GM12878 (cell line): ENCODE measurements at regions not wholly inside any gene's neighbourhood (a gene's known extent, or its start where the extent isn't known, plus 50 kb on each side); places are given as distances from the start of the nearest gene placed in this dataset.

ENCODE experiments used
- ATAC-seq: fragments of 200-7000 bp; cut with Tn5 transposase; 3 replicates; pipeline ENCODE4 v1.9.1; 2020; ENCODE audit warnings: mild to moderate bottlenecking, moderate library complexity
- BruUV-seq: library from RNA; stranded (reverse); fragments of 400-500 nt; replicated peaks from 2 replicates; lab custom pipeline; 2021; lab: Mats Ljungman, UMichigan
- CTCF ChIA-PET: fragments of 300-600 bp; sonication (Branson Sonifier 250); formaldehyde crosslinking; extraction: SDS; loops from one replicate; lab custom pipeline; 2021; ENCODE audit warnings: inconsistent platforms; lab: Yijun Ruan, JAX
- POLR2A ChIA-PET: fragments of 350-600 bp; formaldehyde crosslinking; extraction: SDS; loops from one replicate; lab custom pipeline; 2021; ENCODE audit warnings: inconsistent platforms; lab: Charles Lee
- RAD21 ChIA-PET: fragments of 300-600 bp; sonication (Branson Sonifier 250); formaldehyde crosslinking; loops from one replicate; lab custom pipeline; 2023; ENCODE audit warnings: antibody characterized with exemption; ENCODE audit not compliant: unreplicated experiment; lab: Charles Lee
- SMC1A ChIA-PET: fragments of 300-600 bp; sonication (Branson Sonifier 250); formaldehyde crosslinking; loops from one replicate; lab custom pipeline; 2023; ENCODE audit not compliant: unreplicated experiment, uncharacterized antibody; lab: Charles Lee
- DNase-seq: peaks from one replicate; pipeline ENCODE4 v3.0.0-alpha.2; 2011; ENCODE audit warnings: low read depth, low spot score
- FAIRE-seq: peaks from 3 replicates; lab custom pipeline; 2011; peaks lifted over from hg19 to GRCh38; lab: Jason Lieb, UNC
- H2AFZ ChIP-seq: 2 replicates; pipeline ENCODE4 v1.6.0; 2011; ENCODE audit warnings: low read depth, low read length, control low read depth; ENCODE audit not compliant: control insufficient read depth
- H3K27ac ChIP-seq: 2 replicates; pipeline ENCODE4 v1.5.1; 2011; ENCODE audit warnings: control low read depth; ENCODE audit not compliant: control insufficient read depth, insufficient read depth
- H3K27me3 ChIP-seq, 2 experiments: replicated peaks in 1 of 2; 2 replicates each; pipeline versions ENCODE4 v1.6.0 to v1.6.1; 2011; ENCODE audit warnings: low read length in 1 of 2; ENCODE audit not compliant: control insufficient read depth in 2 of 2, insufficient read depth in 2 of 2
- H3K36me3 ChIP-seq, 2 experiments: 2 replicates each; pipeline ENCODE4 v1.5.1; 2011; ENCODE audit warnings: low read length in 1 of 2; ENCODE audit not compliant: control insufficient read depth in 2 of 2, insufficient read depth in 2 of 2
- H3K4me1 ChIP-seq: 2 replicates; pipeline ENCODE4 v1.6.1; 2011; ENCODE audit warnings: mild to moderate bottlenecking, low read length, moderate library complexity, mixed read lengths; ENCODE audit not compliant: control insufficient read depth, insufficient read depth
- H3K4me2 ChIP-seq: 2 replicates; pipeline ENCODE4 v1.6.0; 2011; ENCODE audit warnings: control low read depth; ENCODE audit not compliant: control insufficient read depth, insufficient read depth
- H3K4me3 ChIP-seq: fragments of 200-600 bp; sonication (generic); 2 replicates; pipeline ENCODE4 v1.5.1; 2016
- H3K79me2 ChIP-seq: 2 replicates; pipeline ENCODE4 v1.6.0; 2011; ENCODE audit warnings: low read length; ENCODE audit not compliant: control insufficient read depth, insufficient read depth
- H3K9ac ChIP-seq: 2 replicates; pipeline ENCODE4 v1.8.0; 2011; ENCODE audit warnings: low read length, control low read depth, mixed read lengths; ENCODE audit not compliant: control insufficient read depth, insufficient read depth
- H3K9me3 ChIP-seq: replicated peaks from 3 replicates; pipeline ENCODE4 v1.5.1; 2011; ENCODE audit warnings: mild to moderate bottlenecking, low read length; ENCODE audit not compliant: control insufficient read depth, insufficient read depth
- H4K20me1 ChIP-seq: 2 replicates; pipeline ENCODE4 v1.6.0; 2011; ENCODE audit not compliant: control insufficient read depth, insufficient read depth
- BACH1 ChIP-seq: fragments of 450-650 bp; IDR thresholded peaks from 2 replicates; pipeline ENCODE4 v1.6.1; 2017; ENCODE audit warnings: mild to moderate bottlenecking, borderline replicate concordance
- CBX3 ChIP-seq: fragments of 200-600 bp; sonication (generic); IDR thresholded peaks from 2 replicates; pipeline ENCODE4 v1.6.1; 2016; ENCODE audit warnings: low read depth, borderline replicate concordance
- ETV6 ChIP-seq, 2 experiments: fragments of 450-650 bp in 1 of 2; IDR thresholded peaks in 1 of 2; conservative IDR thresholded peaks in 1 of 2; 2 replicates each; pipeline ENCODE4 v1.6.1; 2014; ENCODE audit warnings: antibody characterized with exemption in 1 of 2, borderline replicate concordance in 1 of 2, low read depth in 1 of 2, mild to moderate bottlenecking in 1 of 2, moderate library complexity in 1 of 2
- HDAC6 ChIP-seq: fragments of 200-600 bp; sonication (generic); IDR thresholded peaks from one replicate; pipeline ENCODE4 v1.8.0; 2017; ENCODE audit warnings: antibody characterized with exemption; ENCODE audit not compliant: unreplicated experiment
- MTA3 ChIP-seq: IDR thresholded peaks from 2 replicates; pipeline ENCODE4 v1.6.1; 2012; ENCODE audit warnings: low read length, inconsistent platforms, borderline replicate concordance
- RCOR1 ChIP-seq: conservative IDR thresholded peaks from 2 replicates; pipeline ENCODE4 v1.6.1; 2012; ENCODE audit warnings: low read depth, low read length, improper control_type of control experiment
- SMARCA5 ChIP-seq: fragments of 450-650 bp; IDR thresholded peaks from 2 replicates; pipeline ENCODE4 v1.6.1; 2017; ENCODE audit warnings: mild to moderate bottlenecking
- TARDBP ChIP-seq: IDR thresholded peaks from 2 replicates; pipeline ENCODE4 v1.6.1; 2016; ENCODE audit warnings: borderline replicate concordance
- WGBS: methylation state at CpG from one replicate; pipeline ENCODE4 v1.1.6; 2016; ENCODE audit warnings: low lambda C conversion rate; ENCODE audit not compliant: insufficient replicate concordance, insufficient coverage; ENCODE audit errors: missing lambda C conversion rate; 5-methylcytosine and 5-hydroxymethylcytosine counted together
- in situ Hi-C: fragments of 300-500 bp; cut with MboI; formaldehyde crosslinking; loops from 9 replicates; pipeline ENCODE4 v1.14.3; 2018; ENCODE audit warnings: mixed read lengths
- intact Hi-C: fragments of 100-400 bp; cut with micrococcal nuclease; formaldehyde crosslinking; loops from one replicate; pipeline ENCODE4 v1.14.2; 2022; ENCODE audit not compliant: unreplicated experiment
- TF ChIP-seq, protein P1 (sequence below): fragments of 450-650 bp; IDR thresholded peaks from 2 replicates; pipeline ENCODE4 v1.6.1; 2017; ENCODE audit warnings: mild to moderate bottlenecking, moderate library complexity
- TF ChIP-seq, protein P2 (sequence below): fragments of 450-650 bp; IDR thresholded peaks from 2 replicates; pipeline ENCODE4 v1.6.1; 2016; ENCODE audit warnings: mild to moderate bottlenecking
- TF ChIP-seq, protein P3 (sequence below): IDR thresholded peaks from 2 replicates; pipeline ENCODE4 v1.6.1; 2011; ENCODE audit warnings: low read depth, low read length, improper control_type of control experiment, borderline replicate concordance

DNA sequence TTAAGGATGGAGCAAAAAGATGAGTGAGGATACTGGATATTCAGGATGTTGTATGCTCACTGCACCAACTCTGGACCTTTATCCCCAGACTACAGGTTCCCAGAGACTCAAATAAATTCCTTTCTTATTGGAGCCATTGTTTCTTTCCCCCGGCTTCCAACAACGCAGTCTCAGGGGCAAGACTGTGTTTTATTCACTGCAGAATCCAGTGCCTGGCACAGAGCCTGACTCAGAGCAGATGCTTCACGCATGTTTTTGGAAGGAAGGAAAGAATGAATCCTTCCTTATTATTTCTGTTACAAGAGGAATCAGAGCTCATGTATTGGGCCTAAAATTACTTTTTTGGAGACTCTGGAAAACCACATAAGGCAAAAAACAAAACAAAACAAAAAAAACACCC is 96.0 kb upstream of the VGLL4 start:
- ATAC-seq, result no peak
- RAD21 ChIA-PET, result no interaction called here
- Histone ChIP-seq H3K27ac (no peak overlapping the region), H3K27me3 (no peaks in the 10 kb centered on the region; a peak in 1 of 4 replicates), H3K9me3 (no peaks in the 10 kb centered on the region), H3K4me1 (no peaks in the 10 kb centered on the region), H3K4me3 (no peak overlapping the region), H3K9ac (no peak overlapping the region), H3K4me2 (no peak overlapping the region), H2AFZ (no peak overlapping the region), H3K36me3 (no peaks in the 10 kb centered on the region), H4K20me1 (no peaks in the 10 kb centered on the region), H3K79me2 (no peaks in the 10 kb centered on the region)
- SMC1A ChIA-PET, result no interaction called here
- in situ Hi-C loops, result no loop called here
- BruUV-seq, result no TSS peak
- no peak for DNase-seq
- POLR2A ChIA-PET, result no interaction called here
- FAIRE-seq, result no peak
- CTCF ChIA-PET, result no interaction called here
- no peak for TF ChIP-seq ETV6 (conservative IDR thresholded peaks at IDR 0.05 in 1 of 2, IDR thresholded peaks at IDR 0.05 in 1 of 2; ENCODE audit: borderline replicate concordance in 1 of 2, low read depth in 1 of 2)
- TF ChIP-seq SMARCA5, result no peak
- TF ChIP-seq, protein P1, sequence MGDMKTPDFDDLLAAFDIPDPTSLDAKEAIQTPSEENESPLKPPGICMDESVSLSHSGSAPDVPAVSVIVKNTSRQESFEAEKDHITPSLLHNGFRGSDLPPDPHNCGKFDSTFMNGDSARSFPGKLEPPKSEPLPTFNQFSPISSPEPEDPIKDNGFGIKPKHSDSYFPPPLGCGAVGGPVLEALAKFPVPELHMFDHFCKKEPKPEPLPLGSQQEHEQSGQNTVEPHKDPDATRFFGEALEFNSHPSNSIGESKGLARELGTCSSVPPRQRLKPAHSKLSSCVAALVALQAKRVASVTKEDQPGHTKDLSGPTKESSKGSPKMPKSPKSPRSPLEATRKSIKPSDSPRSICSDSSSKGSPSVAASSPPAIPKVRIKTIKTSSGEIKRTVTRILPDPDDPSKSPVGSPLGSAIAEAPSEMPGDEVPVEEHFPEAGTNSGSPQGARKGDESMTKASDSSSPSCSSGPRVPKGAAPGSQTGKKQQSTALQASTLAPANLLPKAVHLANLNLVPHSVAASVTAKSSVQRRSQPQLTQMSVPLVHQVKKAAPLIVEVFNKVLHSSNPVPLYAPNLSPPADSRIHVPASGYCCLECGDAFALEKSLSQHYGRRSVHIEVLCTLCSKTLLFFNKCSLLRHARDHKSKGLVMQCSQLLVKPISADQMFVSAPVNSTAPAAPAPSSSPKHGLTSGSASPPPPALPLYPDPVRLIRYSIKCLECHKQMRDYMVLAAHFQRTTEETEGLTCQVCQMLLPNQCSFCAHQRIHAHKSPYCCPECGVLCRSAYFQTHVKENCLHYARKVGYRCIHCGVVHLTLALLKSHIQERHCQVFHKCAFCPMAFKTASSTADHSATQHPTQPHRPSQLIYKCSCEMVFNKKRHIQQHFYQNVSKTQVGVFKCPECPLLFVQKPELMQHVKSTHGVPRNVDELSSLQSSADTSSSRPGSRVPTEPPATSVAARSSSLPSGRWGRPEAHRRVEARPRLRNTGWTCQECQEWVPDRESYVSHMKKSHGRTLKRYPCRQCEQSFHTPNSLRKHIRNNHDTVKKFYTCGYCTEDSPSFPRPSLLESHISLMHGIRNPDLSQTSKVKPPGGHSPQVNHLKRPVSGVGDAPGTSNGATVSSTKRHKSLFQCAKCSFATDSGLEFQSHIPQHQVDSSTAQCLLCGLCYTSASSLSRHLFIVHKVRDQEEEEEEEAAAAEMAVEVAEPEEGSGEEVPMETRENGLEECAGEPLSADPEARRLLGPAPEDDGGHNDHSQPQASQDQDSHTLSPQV, result no peak
- no peak for TF ChIP-seq RCOR1
- TF ChIP-seq MTA3, result no peak
- TF ChIP-seq, protein P2, sequence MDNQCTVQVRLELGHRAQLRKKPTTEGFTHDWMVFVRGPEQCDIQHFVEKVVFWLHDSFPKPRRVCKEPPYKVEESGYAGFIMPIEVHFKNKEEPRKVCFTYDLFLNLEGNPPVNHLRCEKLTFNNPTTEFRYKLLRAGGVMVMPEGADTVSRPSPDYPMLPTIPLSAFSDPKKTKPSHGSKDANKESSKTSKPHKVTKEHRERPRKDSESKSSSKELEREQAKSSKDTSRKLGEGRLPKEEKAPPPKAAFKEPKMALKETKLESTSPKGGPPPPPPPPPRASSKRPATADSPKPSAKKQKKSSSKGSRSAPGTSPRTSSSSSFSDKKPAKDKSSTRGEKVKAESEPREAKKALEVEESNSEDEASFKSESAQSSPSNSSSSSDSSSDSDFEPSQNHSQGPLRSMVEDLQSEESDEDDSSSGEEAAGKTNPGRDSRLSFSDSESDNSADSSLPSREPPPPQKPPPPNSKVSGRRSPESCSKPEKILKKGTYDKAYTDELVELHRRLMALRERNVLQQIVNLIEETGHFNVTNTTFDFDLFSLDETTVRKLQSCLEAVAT, result no peak
- TF ChIP-seq BACH1, result no peak
- TF ChIP-seq, protein P3, sequence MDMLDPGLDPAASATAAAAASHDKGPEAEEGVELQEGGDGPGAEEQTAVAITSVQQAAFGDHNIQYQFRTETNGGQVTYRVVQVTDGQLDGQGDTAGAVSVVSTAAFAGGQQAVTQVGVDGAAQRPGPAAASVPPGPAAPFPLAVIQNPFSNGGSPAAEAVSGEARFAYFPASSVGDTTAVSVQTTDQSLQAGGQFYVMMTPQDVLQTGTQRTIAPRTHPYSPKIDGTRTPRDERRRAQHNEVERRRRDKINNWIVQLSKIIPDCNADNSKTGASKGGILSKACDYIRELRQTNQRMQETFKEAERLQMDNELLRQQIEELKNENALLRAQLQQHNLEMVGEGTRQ, result no peak
- TF ChIP-seq CBX3, result no peak
- no peak for TF ChIP-seq HDAC6
- no peak for TF ChIP-seq TARDBP
- WGBS, result 50% methylated on average over 3 of the region's 3 CpGs
- intact Hi-C loops, result no loop called here
